ENCODE measurements at regions not wholly inside any gene's neighbourhood (a gene's known extent, or its start where the extent isn't known, plus 50 kb on each side); places are given as distances from the start of the nearest gene placed in this dataset.
A peak's percentile ranks its signal among the peaks of the same experiment; 100 is the strongest.

GRCh38 chr16:85162478-85163277, 50.4 kb upstream of the CIBAR2 start:
- peak; percentile 10 to 80 (median 66) for ATAC-seq (replicated peaks in 6 of 8)
- in situ Hi-C loops (cut with MboI; ENCODE audit: low pct_unique_long_range_greater_than_20kb in 2 of 9, low sequenced_read_pairs in 9 of 9, unreplicated experiment in 9 of 9): no loop called here
- peak overlapping the region; percentile 50 to 55 for H3K27ac ChIP-seq
- 0 to 85% (median 19%) methylated on average over 1 to 22 of the region's 36 CpGs; no CpG with 5 or more reads in 1 of the 10 experiments for WGBS, 10 experiments
- H3K4me3 ChIP-seq: no peak overlapping the region
- peaks cover 74 to 90% of the 10 kb centered on the region in 2 donors for H3K4me1 ChIP-seq (replicated peaks in 1 of 2)

- peak overlapping the region; percentile 47 to 60 for H3K27ac ChIP-seq
- 60 to 94% (median 67%) methylated on average over 3 to 5 of the region's 22 CpGs; no CpG with 5 or more reads in 6 of the 10 experiments for WGBS, 10 experiments
- H3K4me3 ChIP-seq: no peak overlapping the region
- ATAC-seq (replicated peaks in 6 of 8): peak in 4 of 8 experiments; percentile 5 to 27 (median 6)
- H3K4me1 ChIP-seq (replicated peaks in 1 of 2): peaks cover 74 to 90% of the 10 kb centered on the region in 2 donors
- in situ Hi-C loops (cut with MboI; ENCODE audit: low pct_unique_long_range_greater_than_20kb in 2 of 9, low sequenced_read_pairs in 9 of 9, unreplicated experiment in 9 of 9): no loop called here
Measured at GRCh38 chr16:85163278-85164112, 51.2 kb upstream of the CIBAR2 start.

GRCh38 chr16:85164431-85164830, 52.2 kb upstream of the CIBAR2 start:
- Histone ChIP-seq H3K4me3 (no peak overlapping the region), H3K4me1 (replicated peaks in 1 of 2) (peaks cover 70 to 86% of the 10 kb centered on the region in 2 donors), H3K27ac (no peak overlapping the region)
- no peak for ATAC-seq (replicated peaks in 6 of 8)
- WGBS, 10 experiments: 57 to 100% (median 76%) methylated on average over 1 to 3 of the region's 3 CpGs
- in situ Hi-C loops (cut with MboI; ENCODE audit: low pct_unique_long_range_greater_than_20kb in 2 of 9, low sequenced_read_pairs in 9 of 9, unreplicated experiment in 9 of 9): no loop called here

GRCh38 chr16:85164838-85165516, 52.7 kb upstream of the CIBAR2 start:
- in situ Hi-C loops (cut with MboI; ENCODE audit: low pct_unique_long_range_greater_than_20kb in 2 of 9, low sequenced_read_pairs in 9 of 9, unreplicated experiment in 9 of 9): no loop called here
- H3K4me3 ChIP-seq: no peak overlapping the region
- no peak overlapping the region for H3K27ac ChIP-seq
- peaks cover 70 to 83% of the 10 kb centered on the region in 2 donors for H3K4me1 ChIP-seq (replicated peaks in 1 of 2)
- ATAC-seq (replicated peaks in 6 of 8): no peak
- WGBS, 10 experiments: 62 to 100% (median 85%) methylated on average over 3 to 9 of the region's 12 CpGs

- in situ Hi-C loops (cut with MboI; ENCODE audit: low pct_unique_long_range_greater_than_20kb in 2 of 9, low sequenced_read_pairs in 9 of 9, unreplicated experiment in 9 of 9): no loop called here
- H3K4me1 ChIP-seq (replicated peaks in 1 of 2): peaks cover 71 to 83% of the 10 kb centered on the region in 2 donors
- WGBS, 10 experiments: 68 to 100% (median 75%) methylated on average over 1 to 4 of the region's 7 CpGs; no CpG with 5 or more reads in 6 of the 10 experiments
- no peak overlapping the region for H3K4me3 ChIP-seq
- no peak for ATAC-seq (replicated peaks in 6 of 8)
- peak overlapping the region in 1 of 2 donors; percentile 43 for H3K27ac ChIP-seq
Measured at GRCh38 chr16:85165781-85166180, 53.5 kb upstream of the CIBAR2 start.

GRCh38 chr16:85166281-85166680, 54.0 kb upstream of the CIBAR2 start:
- Histone ChIP-seq H3K4me3 (no peak overlapping the region), H3K4me1 (replicated peaks in 1 of 2) (peaks cover 73 to 83% of the 10 kb centered on the region in 2 donors), H3K27ac (peak overlapping the region; percentile 35 to 43)
- peak in 5 of 8 experiments; percentile 3 to 31 (median 26) for ATAC-seq (replicated peaks in 6 of 8)
- WGBS, 10 experiments: 60 to 100% methylated on average over 1 to 2 of the region's 7 CpGs; no CpG with 5 or more reads in 8 of the 10 experiments
- in situ Hi-C loops (cut with MboI; ENCODE audit: low pct_unique_long_range_greater_than_20kb in 2 of 9, low sequenced_read_pairs in 9 of 9, unreplicated experiment in 9 of 9): no loop called here

GRCh38 chr16:85166699-85167588, 54.7 kb upstream of the CIBAR2 start:
- H3K27ac ChIP-seq: peak overlapping the region; percentile 35 to 43
- H3K4me3 ChIP-seq: no peak overlapping the region
- peaks cover 79 to 84% of the 10 kb centered on the region in 2 donors for H3K4me1 ChIP-seq (replicated peaks in 1 of 2)
- WGBS, 10 experiments: 35 to 88% (median 78%) methylated on average over 2 to 13 of the region's 22 CpGs; no CpG with 5 or more reads in 4 of the 10 experiments
- peak in 5 of 8 experiments; percentile 10 to 28 (median 12) for ATAC-seq (replicated peaks in 6 of 8)
- in situ Hi-C loops (cut with MboI; ENCODE audit: low pct_unique_long_range_greater_than_20kb in 2 of 9, low sequenced_read_pairs in 9 of 9, unreplicated experiment in 9 of 9): no loop called here

GRCh38 chr16:85167589-85168537, 55.6 kb upstream of the CIBAR2 start:
- H3K27ac ChIP-seq: peak overlapping the region; percentile 10 to 46
- in situ Hi-C loops (cut with MboI; ENCODE audit: low pct_unique_long_range_greater_than_20kb in 2 of 9, low sequenced_read_pairs in 9 of 9, unreplicated experiment in 9 of 9): no loop called here
- WGBS, 10 experiments: 28 to 74% (median 50%) methylated on average over 2 to 13 of the region's 22 CpGs; no CpG with 5 or more reads in 2 of the 10 experiments
- H3K4me3 ChIP-seq: no peak overlapping the region
- peaks cover 79 to 83% of the 10 kb centered on the region in 2 donors for H3K4me1 ChIP-seq (replicated peaks in 1 of 2)
- ATAC-seq (replicated peaks in 6 of 8): no peak

- Histone ChIP-seq H3K27ac (peak overlapping the region; percentile 46 to 52), H3K4me1 (replicated peaks in 1 of 2) (peaks cover 82 to 85% of the 10 kb centered on the region in 2 donors), H3K4me3 (peak overlapping the region in 4 of 5 donors; percentile 7 to 17 (median 10))
- WGBS, 10 experiments: 8 to 29% methylated on average over 6 of the region's 54 CpGs; no CpG with 5 or more reads in 8 of the 10 experiments
- in situ Hi-C loops (cut with MboI; ENCODE audit: low pct_unique_long_range_greater_than_20kb in 2 of 9, low sequenced_read_pairs in 9 of 9, unreplicated experiment in 9 of 9): no loop called here
- peak in 7 of 8 experiments; percentile 2 to 74 (median 64) for ATAC-seq (replicated peaks in 6 of 8)
Measured at GRCh38 chr16:85168732-85169256, 56.5 kb upstream of the CIBAR2 start.

- in situ Hi-C loops (cut with MboI; ENCODE audit: low pct_unique_long_range_greater_than_20kb in 2 of 9, low sequenced_read_pairs in 9 of 9, unreplicated experiment in 9 of 9): no loop called here
- peak; percentile 10 to 36 (median 19) for ATAC-seq (replicated peaks in 6 of 8)
- H3K4me1 ChIP-seq (replicated peaks in 1 of 2): peaks cover 82 to 85% of the 10 kb centered on the region in 2 donors
- peak overlapping the region; percentile 52 to 60 for H3K27ac ChIP-seq
- peak overlapping the region; percentile 31 to 53 (median 39) for H3K4me3 ChIP-seq
- WGBS, 10 experiments: 0 to 2% methylated on average over 15 to 22 of the region's 125 CpGs; no CpG with 5 or more reads in 8 of the 10 experiments
Measured at GRCh38 chr16:85169333-85170065, 57.2 kb upstream of the CIBAR2 start.

Data from motor neuron (in vitro differentiated cells).